ENCODE measurements at regions not wholly inside any gene's neighbourhood (a gene's known extent, or its start where the extent isn't known, plus 50 kb on each side); places are given as distances from the start of the nearest gene placed in this dataset.
A peak's percentile ranks its signal among the peaks of the same experiment; 100 is the strongest.

DNA sequence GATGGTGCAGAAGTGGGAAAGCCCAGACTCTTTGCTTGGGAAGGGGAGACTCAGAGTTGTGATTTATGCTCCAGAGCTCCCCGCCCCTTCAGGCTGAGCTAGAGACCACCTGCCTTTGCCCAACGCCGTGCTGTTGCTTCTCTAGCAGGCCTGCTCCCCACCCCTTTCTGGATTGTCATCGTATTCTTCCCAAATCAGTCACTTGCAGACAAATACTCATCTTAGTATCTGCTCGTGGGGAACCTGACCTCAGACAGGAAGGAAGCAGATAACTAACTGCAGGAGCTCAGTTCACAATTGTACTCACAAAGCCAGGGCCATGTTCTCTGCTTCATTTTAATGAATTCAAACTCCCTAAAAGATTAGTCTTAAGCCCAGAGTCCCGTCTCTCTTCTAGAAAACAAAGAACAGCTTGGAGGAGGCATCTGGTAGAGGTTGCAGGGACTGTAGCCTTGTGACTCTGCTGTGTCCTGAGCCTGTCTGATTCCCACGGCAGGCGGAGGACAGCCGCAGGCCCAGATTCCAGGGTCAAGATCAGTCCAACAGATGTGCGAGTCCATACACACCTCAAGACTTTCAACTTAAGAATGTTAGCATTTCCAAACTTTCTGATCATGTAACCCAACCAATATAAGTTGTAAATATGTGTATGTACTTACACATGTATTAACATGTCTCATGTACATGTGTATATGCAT, 57.2 kb upstream of the GGTLC1 start:
- H3K27me3 ChIP-seq (ENCODE audit: control insufficient read depth, insufficient read depth, low read length) = no peaks in the 10 kb centered on the region
- H3K36me3 ChIP-seq (ENCODE audit: control insufficient read depth, insufficient read depth, low read length) = no peaks in the 10 kb centered on the region
- no peaks in the 10 kb centered on the region for H3K9me3 ChIP-seq (ENCODE audit: control insufficient read depth, insufficient read depth, low read length)
- Mint-ChIP-seq H3K27ac (peak overlapping the region; percentile 48 to 68), H3K4me3 (no peak overlapping the region), H3K4me1 (peaks cover 17% of the 10 kb centered on the region in 2 donors), H3K9me3 (no peaks in the 10 kb centered on the region), H3K27me3 (ENCODE audit: low read depth in 2 of 2) (no peaks in the 10 kb centered on the region), H3K36me3 (no peaks in the 10 kb centered on the region)
- H3K4me3 ChIP-seq (ENCODE audit: low read length) = no peak overlapping the region
- peaks cover 10% of the 10 kb centered on the region for H3K4me1 ChIP-seq (ENCODE audit: control insufficient read depth, insufficient read depth, low read length)
- no peak overlapping the region for H3K27ac ChIP-seq (ENCODE audit: low read length)
- WGBS (ENCODE audit: insufficient coverage) = 59% methylated on average over 10 of the region's 10 CpGs
- intact Hi-C loops (cut with micrococcal nuclease) = no loop called here
- ATAC-seq = peak in 2 of 3 donors; percentile 46 to 65
- TF ChIP-seq, protein P1, sequence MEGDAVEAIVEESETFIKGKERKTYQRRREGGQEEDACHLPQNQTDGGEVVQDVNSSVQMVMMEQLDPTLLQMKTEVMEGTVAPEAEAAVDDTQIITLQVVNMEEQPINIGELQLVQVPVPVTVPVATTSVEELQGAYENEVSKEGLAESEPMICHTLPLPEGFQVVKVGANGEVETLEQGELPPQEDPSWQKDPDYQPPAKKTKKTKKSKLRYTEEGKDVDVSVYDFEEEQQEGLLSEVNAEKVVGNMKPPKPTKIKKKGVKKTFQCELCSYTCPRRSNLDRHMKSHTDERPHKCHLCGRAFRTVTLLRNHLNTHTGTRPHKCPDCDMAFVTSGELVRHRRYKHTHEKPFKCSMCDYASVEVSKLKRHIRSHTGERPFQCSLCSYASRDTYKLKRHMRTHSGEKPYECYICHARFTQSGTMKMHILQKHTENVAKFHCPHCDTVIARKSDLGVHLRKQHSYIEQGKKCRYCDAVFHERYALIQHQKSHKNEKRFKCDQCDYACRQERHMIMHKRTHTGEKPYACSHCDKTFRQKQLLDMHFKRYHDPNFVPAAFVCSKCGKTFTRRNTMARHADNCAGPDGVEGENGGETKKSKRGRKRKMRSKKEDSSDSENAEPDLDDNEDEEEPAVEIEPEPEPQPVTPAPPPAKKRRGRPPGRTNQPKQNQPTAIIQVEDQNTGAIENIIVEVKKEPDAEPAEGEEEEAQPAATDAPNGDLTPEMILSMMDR (IDR thresholded peaks at IDR 0.05) = no peak
- DNase-seq = peak in 1 of 2 donors; percentile 48

DNA sequence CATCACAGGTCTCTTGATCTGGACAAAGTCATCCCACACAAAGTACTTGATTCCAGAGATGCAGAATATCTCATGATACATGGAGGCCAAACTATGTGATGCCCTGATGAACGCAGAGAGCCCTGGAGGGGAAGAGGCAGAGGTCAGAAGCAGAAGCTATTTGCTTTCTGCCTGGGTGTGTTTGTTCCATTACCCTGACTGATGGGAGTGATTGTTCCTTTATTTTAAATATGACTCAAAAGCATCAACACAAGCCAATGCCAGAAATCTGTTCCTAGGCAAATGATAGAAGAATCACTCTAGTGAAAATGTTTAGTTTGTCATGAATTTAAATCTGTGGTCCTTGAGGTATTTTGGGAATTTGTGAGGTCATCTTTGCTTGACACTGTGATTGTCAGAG, 54.7 kb upstream of the GGTLC1 start:
- no peak overlapping the region for H3K27ac Mint-ChIP-seq

DNA sequence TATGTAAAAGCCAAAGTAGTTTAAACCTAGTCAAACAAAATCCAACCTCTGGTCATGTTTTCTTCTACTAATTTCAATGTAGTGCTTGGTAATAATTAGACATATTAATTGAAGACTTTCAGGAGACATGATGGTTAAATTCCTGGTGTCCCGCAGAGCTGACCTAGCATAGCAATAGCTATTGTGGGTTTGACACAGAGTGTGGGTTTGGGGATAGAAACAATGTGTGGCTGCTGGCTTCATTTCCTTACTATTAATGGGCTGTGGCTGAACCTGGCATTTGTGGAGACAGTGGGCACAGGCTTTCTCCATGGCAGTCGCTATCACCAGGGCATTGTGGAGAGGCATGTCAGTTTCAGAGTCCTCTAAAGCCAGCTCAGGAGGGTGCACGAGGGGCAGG, 54.1 kb upstream of the GGTLC1 start:
- H3K27ac ChIP-seq (ENCODE audit: low read length) = no peak overlapping the region
- WGBS (ENCODE audit: insufficient coverage) = 84% methylated on average over 3 of the region's 3 CpGs
- Mint-ChIP-seq H3K27me3 (ENCODE audit: low read depth in 2 of 2) (no peaks in the 10 kb centered on the region), H3K4me3 (no peak overlapping the region), H3K4me1 (peaks cover 28 to 36% of the 10 kb centered on the region in 2 donors), H3K9me3 (no peaks in the 10 kb centered on the region), H3K36me3 (no peaks in the 10 kb centered on the region), H3K27ac (no peak overlapping the region)
- ATAC-seq = no peak
- DNase-seq = no peak
- no peaks in the 10 kb centered on the region for H3K27me3 ChIP-seq (ENCODE audit: control insufficient read depth, insufficient read depth, low read length)
- H3K9me3 ChIP-seq (ENCODE audit: control insufficient read depth, insufficient read depth, low read length) = no peaks in the 10 kb centered on the region
- no peak overlapping the region for H3K4me3 ChIP-seq (ENCODE audit: low read length)
- intact Hi-C loops (cut with micrococcal nuclease) = no loop called here
- peaks cover 29% of the 10 kb centered on the region for H3K4me1 ChIP-seq (ENCODE audit: control insufficient read depth, insufficient read depth, low read length)
- TF ChIP-seq, protein P1 (IDR thresholded peaks at IDR 0.05) = no peak
- no peaks in the 10 kb centered on the region for H3K36me3 ChIP-seq (ENCODE audit: control insufficient read depth, insufficient read depth, low read length)

More for the DNA sequence above, 54.7 kb upstream of the GGTLC1 start:
- Histone ChIP-seq H3K27me3 (ENCODE audit: control insufficient read depth, insufficient read depth, low read length) (no peaks in the 10 kb centered on the region), H3K4me1 (ENCODE audit: control insufficient read depth, insufficient read depth, low read length) (peaks cover 23% of the 10 kb centered on the region), H3K4me3 (ENCODE audit: low read length) (no peak overlapping the region), H3K9me3 (ENCODE audit: control insufficient read depth, insufficient read depth, low read length) (no peaks in the 10 kb centered on the region), H3K36me3 (ENCODE audit: control insufficient read depth, insufficient read depth, low read length) (no peaks in the 10 kb centered on the region), H3K27ac (ENCODE audit: low read length) (no peak overlapping the region)
- TF ChIP-seq, protein P1 (IDR thresholded peaks at IDR 0.05) = no peak
- WGBS (ENCODE audit: insufficient coverage) = 100% methylated on average over 1 of the region's 1 CpG
- ATAC-seq (no peak), DNase-seq (no peak)
- Mint-ChIP-seq H3K27me3 (ENCODE audit: low read depth in 2 of 2) (no peaks in the 10 kb centered on the region), H3K36me3 (no peaks in the 10 kb centered on the region), H3K4me3 (no peak overlapping the region), H3K9me3 (no peaks in the 10 kb centered on the region), H3K4me1 (peaks cover 28 to 29% of the 10 kb centered on the region in 2 donors)
- intact Hi-C loops (cut with micrococcal nuclease) = no loop called here
